Liver (tissue), 3 donors: ENCODE measurements at regions not wholly inside any gene's neighbourhood (a gene's known extent, or its start where the extent isn't known, plus 50 kb on each side); places are given as distances from the start of the nearest gene placed in this dataset.

Experiments
- CTCF ChIP-seq: fragments of 150-350 bp; IDR thresholded peaks from 2 replicates; pipeline ENCODE4 v1.5.1; 2017; ENCODE audit warnings: improper control_type of control experiment, low read depth, low read length; ENCODE audit not compliant: missing input control
- JUND ChIP-seq, 2 donors: IDR thresholded peaks; 2 replicates each; pipeline ENCODE4 v1.6.1; 2016; ENCODE audit warnings: antibody characterized with exemption in 2 of 2
- MAX ChIP-seq: IDR thresholded peaks from 2 replicates; pipeline ENCODE4 v1.6.1; 2016; ENCODE audit warnings: antibody characterized with exemption
- REST ChIP-seq: IDR thresholded peaks from 2 replicates; pipeline ENCODE4 v1.6.1; 2016; ENCODE audit warnings: antibody characterized with exemption, mild to moderate bottlenecking
- RXRA ChIP-seq, 2 donors: IDR thresholded peaks; 2 replicates each; pipeline ENCODE4 v1.6.1; 2017 to 2018; ENCODE audit warnings: antibody characterized with exemption in 2 of 2, mild to moderate bottlenecking in 1 of 2
- TAF1 ChIP-seq: conservative IDR thresholded peaks from 2 replicates; pipeline ENCODE4 v1.6.1; 2016; ENCODE audit warnings: antibody characterized with exemption, mild to moderate bottlenecking
- ZBTB33 ChIP-seq: IDR thresholded peaks from 2 replicates; pipeline ENCODE4 v1.6.1; 2016; ENCODE audit warnings: antibody characterized with exemption
- donor health status: healthy.
- donor health status: healthy.

GRCh38 chr13:42392180-42392579 is 120.2 kb downstream of the AKAP11 start:
- no peak for TF ChIP-seq CTCF
- TF ChIP-seq JUND (IDR thresholded peaks at IDR 0.05): no peak
- TF ChIP-seq ZBTB33: no peak
- TF ChIP-seq RXRA (IDR thresholded peaks at IDR 0.05): no peak
- TF ChIP-seq REST: no peak
- no peak for TF ChIP-seq MAX
- no peak for TF ChIP-seq TAF1
